Bronchial epithelial cell (primary cell): ENCODE measurements at regions not wholly inside any gene's neighbourhood (a gene's known extent, or its start where the extent isn't known, plus 50 kb on each side); places are given as distances from the start of the nearest gene placed in this dataset.

Experiments used
- DNase-seq: peaks from one replicate; pipeline ENCODE4 v3.0.0-alpha.2; 2010; ENCODE audit warnings: low read depth
- FAIRE-seq: peaks from 2 replicates; lab custom pipeline; 2011; peaks lifted over from hg19 to GRCh38; lab: Jason Lieb, UNC
- H3K27me3 ChIP-seq: 2 replicates; pipeline ENCODE4 v1.5.1; 2011; ENCODE audit warnings: low read length; ENCODE audit not compliant: control insufficient read depth, insufficient read depth
- H3K36me3 ChIP-seq: 2 replicates; pipeline ENCODE4 v1.5.1; 2011; ENCODE audit warnings: low read length; ENCODE audit not compliant: control insufficient read depth, insufficient read depth
- H3K4me3 ChIP-seq: 2 replicates; pipeline ENCODE4 v1.5.1; 2011; ENCODE audit warnings: mild to moderate bottlenecking, low read depth, low read length, control low read depth
- CTCF ChIP-seq: IDR thresholded peaks from 2 replicates; pipeline ENCODE4 v1.5.1; 2011; ENCODE audit warnings: mild to moderate bottlenecking, moderate library complexity, low read length, control low read depth, inconsistent platforms; ENCODE audit not compliant: insufficient read depth, severe bottlenecking

GRCh38 chr14:86530457-86530856 is 1000.5 kb downstream of the FLRT2 start:
- TF ChIP-seq CTCF = no peak
- no peaks in the 10 kb centered on the region for H3K36me3 ChIP-seq
- no peaks in the 10 kb centered on the region for H3K27me3 ChIP-seq
- FAIRE-seq (no peak), DNase-seq (no peak)
- H3K4me3 ChIP-seq = no peak overlapping the region

GRCh38 chr14:86527312-86527711 is 997.4 kb downstream of the FLRT2 start:
- no peak overlapping the region for H3K4me3 ChIP-seq
- DNase-seq (peak; percentile 32), FAIRE-seq (no peak)
- no peaks in the 10 kb centered on the region for H3K36me3 ChIP-seq
- TF ChIP-seq CTCF = no peak
- no peaks in the 10 kb centered on the region for H3K27me3 ChIP-seq

- no peaks in the 10 kb centered on the region for H3K27me3 ChIP-seq
- DNase-seq = no peak
- H3K4me3 ChIP-seq = no peak overlapping the region
- TF ChIP-seq CTCF = no peak
- FAIRE-seq = no peak
- H3K36me3 ChIP-seq = no peaks in the 10 kb centered on the region
Observed at GRCh38 chr14:86525673-86526072, 995.7 kb downstream of the FLRT2 start.

GRCh38 chr14:86521843-86522242 is 991.9 kb downstream of the FLRT2 start:
- no peaks in the 10 kb centered on the region for H3K27me3 ChIP-seq
- TF ChIP-seq CTCF = no peak
- no peaks in the 10 kb centered on the region for H3K36me3 ChIP-seq
- DNase-seq = no peak
- FAIRE-seq = no peak
- H3K4me3 ChIP-seq = no peak overlapping the region

GRCh38 chr14:86521031-86521730 is 991.2 kb downstream of the FLRT2 start:
- no peak for FAIRE-seq
- no peak for DNase-seq
- Histone ChIP-seq H3K4me3 (no peak overlapping the region), H3K27me3 (no peaks in the 10 kb centered on the region), H3K36me3 (no peaks in the 10 kb centered on the region)
- no peak for TF ChIP-seq CTCF

GRCh38 chr14:86518298-86518697 is 988.4 kb downstream of the FLRT2 start:
- no peak for TF ChIP-seq CTCF
- H3K36me3 ChIP-seq = no peaks in the 10 kb centered on the region
- DNase-seq (no peak), FAIRE-seq (no peak)
- H3K4me3 ChIP-seq = no peak overlapping the region
- no peaks in the 10 kb centered on the region for H3K27me3 ChIP-seq
